Cardiac muscle cell (in vitro differentiated cells and primary cell): ENCODE measurements at regions not wholly inside any gene's neighbourhood (a gene's known extent, or its start where the extent isn't known, plus 50 kb on each side); places are given as distances from the start of the nearest gene placed in this dataset.

ENCODE experiments used
- DNase-seq, 2 donors: peaks; one replicate each; pipeline versions ENCODE4 v3.0.0 to v3.0.0-alpha.2; 2010 to 2017; ENCODE audit warnings: low read depth in 1 of 2, low spot score in 1 of 2
- H3K27ac ChIP-seq: fragments of 200-600 bp; sonication (generic); 2 replicates; pipeline ENCODE4 v1.5.1; 2016
- H3K27me3 ChIP-seq: fragments of 200-600 bp; sonication (generic); 2 replicates; pipeline ENCODE4 v1.6.0; 2016; ENCODE audit warnings: control low read depth
- H3K36me3 ChIP-seq: fragments of 200-600 bp; sonication (generic); 2 replicates; pipeline ENCODE4 v1.5.1; 2016; ENCODE audit warnings: control low read depth
- H3K4me1 ChIP-seq: fragments of 200-600 bp; sonication (generic); 2 replicates; pipeline ENCODE4 v1.8.1; 2017; ENCODE audit warnings: low read depth, mild to moderate bottlenecking, mixed run types
- H3K4me3 ChIP-seq: fragments of 200-600 bp; sonication (generic); 2 replicates; pipeline ENCODE4 v1.5.1; 2016; ENCODE audit warnings: mild to moderate bottlenecking
- H3K9me3 ChIP-seq: fragments of 200-600 bp; sonication (generic); 2 replicates; pipeline ENCODE4 v1.5.1; 2017; ENCODE audit warnings: low read depth, mild to moderate bottlenecking, control low read depth
- CTCF ChIP-seq: IDR thresholded peaks from 2 replicates; pipeline ENCODE4 v1.5.1; 2012; ENCODE audit warnings: low read depth, mild to moderate bottlenecking, low read length

DNA sequence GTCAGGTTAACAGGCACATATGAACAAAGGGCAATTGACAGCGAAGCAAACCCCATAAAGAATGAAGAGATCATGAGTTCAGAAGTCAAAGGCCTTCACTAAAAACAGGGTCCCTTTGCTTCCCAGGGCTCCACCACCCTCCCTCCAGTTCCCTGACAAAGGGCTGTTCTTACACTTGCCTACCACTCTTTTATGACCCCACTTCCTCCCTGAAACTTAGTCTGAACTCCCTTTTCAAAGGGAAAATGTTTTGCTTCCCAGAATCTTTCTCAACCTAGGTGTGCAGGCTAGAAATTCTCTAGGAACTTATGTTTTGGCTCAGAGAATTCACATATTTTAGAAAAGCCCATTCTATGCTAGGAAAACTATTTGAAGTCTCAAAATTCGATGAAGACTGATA, 86.0 kb upstream of the ITGA4 start:
- no peak overlapping the region for H3K27ac ChIP-seq
- DNase-seq, result no peak

GRCh38 chr2:181371782-181372645, 85.2 kb upstream of the ITGA4 start:
- Histone ChIP-seq H3K9me3 (no peaks in the 10 kb centered on the region), H3K27ac (no peak overlapping the region), H3K36me3 (no peaks in the 10 kb centered on the region), H3K27me3 (no peaks in the 10 kb centered on the region), H3K4me1 (no peaks in the 10 kb centered on the region), H3K4me3 (no peak overlapping the region)
- no peak for TF ChIP-seq CTCF
- peak in 1 of 2 donors; percentile 68 for DNase-seq

More for the DNA sequence above, 86.0 kb upstream of the ITGA4 start:
- Histone ChIP-seq H3K4me3 (no peak overlapping the region), H3K9me3 (no peaks in the 10 kb centered on the region), H3K36me3 (no peaks in the 10 kb centered on the region), H3K27me3 (no peaks in the 10 kb centered on the region), H3K4me1 (no peaks in the 10 kb centered on the region)
- TF ChIP-seq CTCF, result no peak

GRCh38 chr2:181372646-181373040, 84.5 kb upstream of the ITGA4 start:
- no peaks in the 10 kb centered on the region for H3K4me1 ChIP-seq
- DNase-seq, result no peak
- H3K27ac ChIP-seq, result no peak overlapping the region
- no peak for TF ChIP-seq CTCF
- no peaks in the 10 kb centered on the region for H3K9me3 ChIP-seq
- no peaks in the 10 kb centered on the region for H3K36me3 ChIP-seq
- no peak overlapping the region for H3K4me3 ChIP-seq
- H3K27me3 ChIP-seq, result no peaks in the 10 kb centered on the region

DNA sequence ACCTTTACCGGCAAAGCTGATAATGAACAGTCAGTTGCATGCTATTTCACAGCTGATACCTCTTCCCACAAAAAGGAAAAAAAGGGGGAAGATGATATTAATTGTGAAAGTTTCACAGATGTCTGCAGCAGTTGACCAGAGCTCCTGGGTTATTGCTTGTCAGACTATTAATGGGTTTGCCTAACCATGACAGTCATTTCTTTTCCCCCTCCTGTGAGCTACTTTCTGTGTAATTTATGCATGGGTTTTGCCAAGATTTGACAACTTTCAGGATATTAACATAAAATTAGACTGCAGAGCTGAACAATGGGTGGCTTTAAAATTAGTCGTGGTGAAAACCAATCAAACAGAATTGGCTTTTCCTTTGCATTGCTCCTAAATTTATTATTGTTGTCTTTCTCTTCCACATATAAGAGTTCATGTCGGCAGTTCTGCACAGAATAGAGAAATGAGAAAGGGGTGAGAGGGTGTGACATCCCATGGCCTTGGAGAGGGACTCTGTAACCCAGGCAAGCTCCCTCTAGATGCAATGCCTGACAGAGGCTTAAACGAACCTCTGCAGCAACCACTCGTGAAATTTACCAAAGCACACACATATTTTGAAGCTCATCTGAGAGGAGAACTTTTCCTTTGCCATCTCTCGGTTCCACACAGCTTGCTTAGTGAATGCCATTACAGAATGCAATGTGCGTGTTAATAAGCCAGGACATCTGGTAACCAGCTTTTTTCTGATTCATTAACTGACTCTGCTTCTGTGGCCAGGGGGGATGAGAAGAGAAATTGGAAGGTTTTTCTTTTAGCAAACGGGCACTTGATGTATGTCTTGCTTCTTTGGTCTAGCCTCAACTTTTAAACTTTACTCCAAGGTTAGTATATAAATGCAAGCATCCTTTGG, 82.2 kb upstream of the ITGA4 start:
- Histone ChIP-seq H3K9me3 (no peaks in the 10 kb centered on the region), H3K27ac (no peak overlapping the region), H3K36me3 (no peaks in the 10 kb centered on the region), H3K27me3 (no peaks in the 10 kb centered on the region), H3K4me1 (no peaks in the 10 kb centered on the region), H3K4me3 (no peak overlapping the region)
- no peak for TF ChIP-seq CTCF
- no peak for DNase-seq

GRCh38 chr2:181376442-181376841, 80.7 kb upstream of the ITGA4 start:
- Histone ChIP-seq H3K4me3 (no peak overlapping the region), H3K9me3 (no peaks in the 10 kb centered on the region), H3K36me3 (no peaks in the 10 kb centered on the region), H3K27me3 (no peaks in the 10 kb centered on the region), H3K4me1 (no peaks in the 10 kb centered on the region), H3K27ac (no peak overlapping the region)
- no peak for TF ChIP-seq CTCF
- no peak for DNase-seq
